ENCODE measurements at regions not wholly inside any gene's neighbourhood (a gene's known extent, or its start where the extent isn't known, plus 50 kb on each side); places are given as distances from the start of the nearest gene placed in this dataset.

GRCh38 chr12:81815611-81816010 is 56.5 kb upstream of the PPFIA2 start:
- H3K9me3 Mint-ChIP-seq = peaks cover 19% of the 10 kb centered on the region
- H3K4me3 Mint-ChIP-seq = no peak overlapping the region
- TF ChIP-seq, protein P1, sequence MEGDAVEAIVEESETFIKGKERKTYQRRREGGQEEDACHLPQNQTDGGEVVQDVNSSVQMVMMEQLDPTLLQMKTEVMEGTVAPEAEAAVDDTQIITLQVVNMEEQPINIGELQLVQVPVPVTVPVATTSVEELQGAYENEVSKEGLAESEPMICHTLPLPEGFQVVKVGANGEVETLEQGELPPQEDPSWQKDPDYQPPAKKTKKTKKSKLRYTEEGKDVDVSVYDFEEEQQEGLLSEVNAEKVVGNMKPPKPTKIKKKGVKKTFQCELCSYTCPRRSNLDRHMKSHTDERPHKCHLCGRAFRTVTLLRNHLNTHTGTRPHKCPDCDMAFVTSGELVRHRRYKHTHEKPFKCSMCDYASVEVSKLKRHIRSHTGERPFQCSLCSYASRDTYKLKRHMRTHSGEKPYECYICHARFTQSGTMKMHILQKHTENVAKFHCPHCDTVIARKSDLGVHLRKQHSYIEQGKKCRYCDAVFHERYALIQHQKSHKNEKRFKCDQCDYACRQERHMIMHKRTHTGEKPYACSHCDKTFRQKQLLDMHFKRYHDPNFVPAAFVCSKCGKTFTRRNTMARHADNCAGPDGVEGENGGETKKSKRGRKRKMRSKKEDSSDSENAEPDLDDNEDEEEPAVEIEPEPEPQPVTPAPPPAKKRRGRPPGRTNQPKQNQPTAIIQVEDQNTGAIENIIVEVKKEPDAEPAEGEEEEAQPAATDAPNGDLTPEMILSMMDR (IDR thresholded peaks at IDR 0.05; ENCODE audit: unreplicated experiment in 3 of 3) = no peak
- peaks cover 5% of the 10 kb centered on the region for H3K36me3 Mint-ChIP-seq (ENCODE audit: low read depth)
- H3K27ac Mint-ChIP-seq = no peak overlapping the region
- H3K27me3 Mint-ChIP-seq (ENCODE audit: low read depth) = no peaks in the 10 kb centered on the region
- no peaks in the 10 kb centered on the region for H3K4me1 Mint-ChIP-seq

DNA sequence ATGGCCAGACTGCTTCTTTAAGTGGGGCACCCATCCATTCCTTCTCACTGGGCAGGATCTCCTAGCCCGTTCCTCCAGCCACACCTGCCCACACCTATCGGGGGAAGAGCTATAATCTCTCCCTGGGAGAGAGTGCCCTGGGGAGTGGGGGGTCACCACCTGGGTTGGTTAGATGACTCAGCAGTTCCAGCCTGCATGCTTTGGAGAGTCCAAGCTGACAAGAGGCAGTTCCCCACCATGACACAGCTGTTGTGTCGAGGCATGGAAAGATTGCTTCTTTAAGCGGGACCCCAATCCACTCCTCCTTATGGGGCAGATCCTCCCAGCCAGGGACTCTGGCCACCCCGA is 52.6 kb upstream of the PPFIA2 start:
- no peaks in the 10 kb centered on the region for H3K27me3 Mint-ChIP-seq (ENCODE audit: low read depth)
- no peak overlapping the region for H3K4me3 Mint-ChIP-seq
- no peaks in the 10 kb centered on the region for H3K4me1 Mint-ChIP-seq
- TF ChIP-seq, protein P1 (IDR thresholded peaks at IDR 0.05; ENCODE audit: unreplicated experiment in 3 of 3) = no peak
- no peak overlapping the region for H3K27ac Mint-ChIP-seq
- H3K9me3 Mint-ChIP-seq = peaks cover 9% of the 10 kb centered on the region
- H3K36me3 Mint-ChIP-seq (ENCODE audit: low read depth) = peaks cover 5% of the 10 kb centered on the region

- Mint-ChIP-seq H3K27me3 (ENCODE audit: low read depth) (no peaks in the 10 kb centered on the region), H3K36me3 (ENCODE audit: low read depth) (peaks cover 5% of the 10 kb centered on the region), H3K4me1 (no peaks in the 10 kb centered on the region), H3K4me3 (no peak overlapping the region), H3K27ac (no peak overlapping the region), H3K9me3 (peaks cover 8% of the 10 kb centered on the region)
- TF ChIP-seq, protein P1 (IDR thresholded peaks at IDR 0.05; ENCODE audit: unreplicated experiment in 3 of 3) = no peak
Observed at GRCh38 chr12:81811061-81811777, 52.1 kb upstream of the PPFIA2 start.

- Mint-ChIP-seq H3K27me3 (ENCODE audit: low read depth) (no peaks in the 10 kb centered on the region), H3K27ac (peak overlapping the region; percentile 51 to 91 (median 52)), H3K36me3 (ENCODE audit: low read depth) (peaks cover 5% of the 10 kb centered on the region), H3K4me1 (no peaks in the 10 kb centered on the region), H3K9me3 (peaks cover 6% of the 10 kb centered on the region), H3K4me3 (no peak overlapping the region)
- TF ChIP-seq, protein P1 (IDR thresholded peaks at IDR 0.05; ENCODE audit: unreplicated experiment in 3 of 3) = no peak
Observed at GRCh38 chr12:81809829-81810595, 50.9 kb upstream of the PPFIA2 start.

GRCh38 chr12:81809113-81809777 is 50.1 kb upstream of the PPFIA2 start:
- peaks cover 5% of the 10 kb centered on the region for H3K36me3 Mint-ChIP-seq (ENCODE audit: low read depth)

More at GRCh38 chr12:81809113-81809777, 50.1 kb upstream of the PPFIA2 start:
- TF ChIP-seq, protein P1 (IDR thresholded peaks at IDR 0.05; ENCODE audit: unreplicated experiment in 3 of 3) = no peak
- H3K27me3 Mint-ChIP-seq (ENCODE audit: low read depth) = no peaks in the 10 kb centered on the region
- no peak overlapping the region for H3K4me3 Mint-ChIP-seq
- H3K27ac Mint-ChIP-seq = peak overlapping the region in 1 of 3 experiments; percentile 91
- peaks cover 6% of the 10 kb centered on the region for H3K9me3 Mint-ChIP-seq
- H3K4me1 Mint-ChIP-seq = no peaks in the 10 kb centered on the region
